K562 (cell line): ENCODE measurements at regions not wholly inside any gene's neighbourhood (a gene's known extent, or its start where the extent isn't known, plus 50 kb on each side); places are given as distances from the start of the nearest gene placed in this dataset.

Source experiments
- ATAC-seq: fragments of 200-7000 bp; cut with Tn5 transposase; 3 replicates; pipeline ENCODE4 v1.9.1; 2020; ENCODE audit warnings: moderate library complexity
- BruUV-seq: library from RNA; stranded (reverse); fragments of 400-500 nt; replicated peaks from 2 replicates; lab custom pipeline; 2021; lab: Mats Ljungman, UMichigan
- CTCF ChIA-PET: fragments of 300-600 bp; formaldehyde crosslinking; extraction: SDS; loops from one replicate; lab custom pipeline; 2021; ENCODE audit warnings: low intra/inter-chr PET ratio; lab: Yijun Ruan, JAX
- POLR2A ChIA-PET: fragments of 300-600, 350-650 bp; sonication (Branson Sonifier 250); formaldehyde crosslinking; extraction: SDS; loops from one replicate; lab custom pipeline; 2021; ENCODE audit warnings: antibody characterized with exemption, inconsistent platforms; lab: Yijun Ruan, JAX
- DNase-seq, 4 experiments: peaks; one replicate each; pipeline versions ENCODE4 v3.0.0 to v3.0.0-alpha.2; 2011 to 2018; ENCODE audit warnings: low spot score in 3 of 4, mixed read lengths in 3 of 4; ENCODE audit errors: extremely low read depth in 1 of 4
- FAIRE-seq: peaks from 2 replicates; lab custom pipeline; 2011; peaks lifted over from hg19 to GRCh38; lab: Jason Lieb, UNC
- H2AFZ ChIP-seq: 2 replicates; pipeline ENCODE4 v1.6.0; 2011; ENCODE audit warnings: low read depth, low read length, control low read depth, inconsistent platforms
- H3K27ac ChIP-seq: fragments of 200-600 bp; 3 replicates; pipeline ENCODE4 v1.8.0; 2011; ENCODE audit warnings: low read depth, mild to moderate bottlenecking, control low read depth, inconsistent platforms, low read length, moderate library complexity, mixed read lengths; ENCODE audit errors: extremely low read depth
- H3K27me3 ChIP-seq, 2 experiments: fragments of 300-600 bp in 1 of 2; 2 replicates in 1 of 2; 3 replicates in 1 of 2; pipeline versions ENCODE4 v1.6.0 to v1.8.0; 2011; ENCODE audit warnings: inconsistent platforms in 2 of 2, low read length in 2 of 2, mild to moderate bottlenecking in 1 of 2, mixed read lengths in 1 of 2, moderate library complexity in 1 of 2; ENCODE audit not compliant: control insufficient read depth in 2 of 2, insufficient read depth in 2 of 2
- H3K36me3 ChIP-seq: fragments of 300-600 bp; 3 replicates; pipeline ENCODE4 v1.8.0; 2011; ENCODE audit warnings: mild to moderate bottlenecking, low read length, inconsistent platforms; ENCODE audit not compliant: control insufficient read depth, insufficient read depth
- H3K4me1 ChIP-seq, 2 experiments: fragments of 200-600 bp in 1 of 2; replicated peaks in 1 of 2; 2 replicates in 1 of 2; 3 replicates in 1 of 2; pipeline versions ENCODE4 v1.5.1 to v1.8.0; 2011; ENCODE audit warnings: inconsistent platforms in 2 of 2, low read length in 2 of 2, mild to moderate bottlenecking in 1 of 2, mixed read lengths in 1 of 2, moderate library complexity in 1 of 2; ENCODE audit not compliant: control insufficient read depth in 2 of 2, insufficient read depth in 2 of 2
- H3K4me2 ChIP-seq: 2 replicates; pipeline ENCODE4 v1.6.1; 2011; ENCODE audit warnings: low read length, control low read depth, inconsistent platforms, mixed read lengths; ENCODE audit not compliant: insufficient read depth
- H3K4me3 ChIP-seq: fragments of 200-600 bp; sonication (generic), shearing (Covaris generic); 2 replicates; pipeline ENCODE4 v1.5.1; 2016; ENCODE audit warnings: control low read depth, inconsistent platforms
- H3K79me2 ChIP-seq: fragments of 200-600 bp; 3 replicates; pipeline ENCODE4 v1.8.0; 2011; ENCODE audit warnings: low read length, inconsistent platforms; ENCODE audit not compliant: control insufficient read depth, insufficient read depth
- H3K9ac ChIP-seq, 2 experiments: 2 replicates each; pipeline versions ENCODE4 v1.6.0 to v1.6.1; 2011; ENCODE audit warnings: low read depth in 2 of 2, low read length in 2 of 2, control low read depth in 1 of 2, inconsistent platforms in 1 of 2, mild to moderate bottlenecking in 1 of 2, mixed read lengths in 1 of 2; ENCODE audit not compliant: insufficient read depth in 1 of 2
- H3K9me1 ChIP-seq: one replicate; pipeline ENCODE4 v1.6.0; 2011; ENCODE audit warnings: inconsistent platforms, mild to moderate bottlenecking, low read length, moderate library complexity; ENCODE audit not compliant: control insufficient read depth, insufficient read depth
- H3K9me3 ChIP-seq: replicated peaks from 2 replicates; pipeline ENCODE4 v1.5.1; 2011; ENCODE audit warnings: low read depth, low read length, inconsistent platforms; ENCODE audit not compliant: control insufficient read depth, insufficient read depth
- H4K20me1 ChIP-seq: replicated peaks from 2 replicates; pipeline ENCODE4 v1.6.1; 2011; ENCODE audit warnings: low read length, inconsistent platforms, mixed read lengths; ENCODE audit not compliant: control insufficient read depth, insufficient read depth
- BCL6 ChIP-seq: fragments of 250-450 bp; sonication (Bioruptor Pico); IDR thresholded peaks from 2 replicates; pipeline ENCODE4 v1.4.0; 2020
- ERF ChIP-seq: fragments of 450-650 bp; formaldehyde crosslinking; IDR thresholded peaks from 2 replicates; pipeline ENCODE4 v1.4.0; 2020; ENCODE audit warnings: mild to moderate bottlenecking, mixed read lengths
- IRF2 ChIP-seq: sonication (generic); formaldehyde crosslinking; IDR thresholded peaks from 2 replicates; pipeline ENCODE4 v1.8.1; 2022; ENCODE audit warnings: mild to moderate bottlenecking, missing genetic modification reagents
- MEF2D ChIP-seq: conservative IDR thresholded peaks from 2 replicates; pipeline ENCODE4 v1.6.1; 2016; ENCODE audit warnings: low read depth, missing genetic modification characterization, missing compliant biosample characterization
- PHB2 ChIP-seq: fragments of 450-650 bp; IDR thresholded peaks from 2 replicates; pipeline ENCODE4 v1.6.1; 2017; ENCODE audit warnings: low read depth
- PTRF ChIP-seq: fragments of 450-650 bp; IDR thresholded peaks from 2 replicates; pipeline ENCODE4 v1.6.1; 2016; ENCODE audit warnings: mild to moderate bottlenecking, missing genetic modification characterization, missing compliant biosample characterization
- RBM15 ChIP-seq: fragments of 200-400 bp; formaldehyde crosslinking; IDR thresholded peaks from 2 replicates; pipeline ENCODE4 v1.6.1; 2018; ENCODE audit warnings: mild to moderate bottlenecking, low read length, moderate library complexity; ENCODE audit not compliant: insufficient read depth
- RBM22 ChIP-seq: fragments of 200-400 bp; formaldehyde crosslinking; IDR thresholded peaks from 2 replicates; pipeline ENCODE4 v1.6.1; 2018; ENCODE audit warnings: low read length, low read depth; ENCODE audit not compliant: poor library complexity, severe bottlenecking
- RBM39 ChIP-seq: fragments of 200-400 bp; formaldehyde crosslinking; optimal IDR thresholded peaks from 2 replicates; pipeline ENCODE3; 2018; ENCODE audit warnings: low read depth, low read length
- RFX7 ChIP-seq: fragments of 250-450 bp; sonication (Bioruptor Pico); IDR thresholded peaks from 2 replicates; pipeline ENCODE4 v1.5.1; 2021; ENCODE audit warnings: mild to moderate bottlenecking
- ZBTB8A ChIP-seq: fragments of 450-650 bp; IDR thresholded peaks from 2 replicates; pipeline ENCODE4 v1.6.1; 2018; ENCODE audit warnings: mild to moderate bottlenecking, moderate library complexity; ENCODE audit not compliant: partially characterized antibody
- ZNF707 ChIP-seq: fragments of 250-450 bp; sonication (Bioruptor Pico); conservative IDR thresholded peaks from 2 replicates; pipeline ENCODE4 v1.8.0; 2022; ENCODE audit warnings: inconsistent platforms, mild to moderate bottlenecking, moderate library complexity
- WGBS: fragments of 100-300 bp; shearing (Covaris generic); methylation state at CpG from one replicate; pipeline ENCODE4 v1.1.6; 2016; ENCODE audit warnings: low coverage, mixed read lengths; ENCODE audit not compliant: insufficient coverage; ENCODE audit errors: missing lambda C conversion rate; 5-methylcytosine and 5-hydroxymethylcytosine counted together
- in situ Hi-C: fragments of 300-500 bp; cut with MboI; formaldehyde crosslinking; loops from 4 replicates; pipeline ENCODE4 v1.15.0; 2018; ENCODE audit warnings: inconsistent platforms, mixed read lengths
- intact Hi-C: fragments of 100-400 bp; cut with micrococcal nuclease; formaldehyde crosslinking; loops from 2 replicates; pipeline ENCODE4 v1.14.2; 2022
- TF ChIP-seq, protein P1 (sequence below), 3 experiments: IDR thresholded peaks in 2 of 3; conservative IDR thresholded peaks in 1 of 3; 2 replicates each; pipeline ENCODE4 v1.5.1; 2011 to 2012; ENCODE audit warnings: low read length in 3 of 3, mild to moderate bottlenecking in 3 of 3, control low read depth in 2 of 3, improper control_type of control experiment in 1 of 3, inconsistent platforms in 1 of 3, low read depth in 1 of 3, mixed read lengths in 1 of 3, moderate library complexity in 1 of 3; ENCODE audit not compliant: insufficient read depth in 2 of 3
- TF ChIP-seq, protein P2 (sequence below): fragments of 250-450 bp; sonication (Bioruptor Pico); IDR thresholded peaks from 2 replicates; pipeline ENCODE4 v1.6.1; 2021; ENCODE audit warnings: mild to moderate bottlenecking
- TF ChIP-seq, protein P3 (sequence below): sonication (generic); formaldehyde crosslinking; IDR thresholded peaks from 2 replicates; pipeline ENCODE4 v1.8.0; 2022; ENCODE audit warnings: mild to moderate bottlenecking, missing genetic modification reagents
- TF ChIP-seq, protein P4 (sequence below): fragments of 250-450 bp; sonication (Bioruptor Pico); IDR thresholded peaks from 2 replicates; pipeline ENCODE4 v1.5.0; 2021; ENCODE audit warnings: mild to moderate bottlenecking, moderate library complexity

DNA sequence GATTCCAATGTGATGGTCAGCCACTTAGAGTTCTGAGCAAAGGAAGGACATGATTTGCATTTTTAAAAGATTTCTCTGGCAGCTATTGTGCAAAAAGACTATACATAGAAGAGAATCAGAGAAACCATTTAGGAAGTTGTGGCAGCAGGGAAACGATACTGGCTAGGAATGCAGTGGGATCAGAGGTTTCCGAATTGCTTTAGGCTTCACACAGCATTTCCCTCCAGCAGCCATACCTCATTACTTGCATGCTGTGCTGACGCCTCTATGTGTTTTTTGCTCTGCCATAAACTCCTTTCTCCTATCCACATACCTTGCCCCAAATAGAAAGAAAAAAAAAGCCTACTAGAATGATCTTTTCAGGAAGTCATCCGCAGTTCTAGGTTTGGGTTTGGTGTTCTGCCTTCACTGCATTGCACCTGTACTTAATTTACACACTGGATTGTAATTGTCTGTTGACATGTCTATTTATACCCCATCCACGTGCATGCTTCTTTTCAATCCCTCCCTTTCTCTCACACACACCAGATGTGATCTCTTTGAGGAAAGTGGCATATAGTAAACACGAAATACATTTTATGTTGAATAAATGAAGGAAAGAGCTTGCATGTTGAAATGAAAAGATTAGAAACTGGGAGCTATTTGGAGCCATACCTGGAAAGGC is 860.3 kb upstream of the SEMA6D start (continued):
- TF ChIP-seq IRF2 (no peak), PTRF (tag) (no peak)

DNA sequence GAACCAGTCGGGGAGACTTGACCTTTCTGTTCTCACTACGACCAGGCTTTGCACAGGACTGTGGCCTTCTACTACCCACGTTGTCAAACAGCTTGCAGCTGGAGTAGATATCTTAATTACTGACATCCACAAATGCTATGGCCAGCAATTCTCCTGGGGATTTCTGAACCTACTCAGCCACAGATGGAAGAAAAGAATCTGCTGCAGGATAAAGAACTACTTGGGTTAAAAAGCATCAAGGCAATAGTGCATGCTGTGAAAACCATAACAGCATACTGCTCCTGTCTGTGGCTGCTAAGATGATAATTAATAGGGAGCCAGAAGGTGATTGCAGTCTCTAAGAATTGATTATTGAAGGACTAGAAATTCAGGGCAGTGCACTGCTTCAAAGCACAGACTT is 859.2 kb upstream of the SEMA6D start:
- no peaks in the 10 kb centered on the region for H3K4me1 ChIP-seq
- no peaks in the 10 kb centered on the region for H4K20me1 ChIP-seq
- ChIA-PET CTCF (no interaction called here), POLR2A (interaction anchor here (1.2 kb wide), 1 partner anchor 9 kb away, joined by 3 read pairs; no protein-coding TSS in a partner anchor)
- ATAC-seq (no peak), DNase-seq (no peak), FAIRE-seq (no peak)
- no peaks in the 10 kb centered on the region for H3K9me1 ChIP-seq
- no TSS peak for BruUV-seq
- intact Hi-C loops, result no loop called here
- H3K36me3 ChIP-seq, result no peaks in the 10 kb centered on the region
- no peak overlapping the region for H2AFZ ChIP-seq
- no peak overlapping the region for H3K4me3 ChIP-seq
- H3K79me2 ChIP-seq, result no peaks in the 10 kb centered on the region
- no peak overlapping the region for H3K9ac ChIP-seq
- in situ Hi-C loops, result no loop called here
- H3K4me2 ChIP-seq, result no peak overlapping the region
- H3K27ac ChIP-seq, result no peak overlapping the region
- no peaks in the 10 kb centered on the region for H3K27me3 ChIP-seq
- no peaks in the 10 kb centered on the region; the same call in 1 of the 2 replicates for H3K9me3 ChIP-seq
- WGBS, result 0% methylated on average over 3 of the region's 3 CpGs
- TF ChIP-seq RBM22 (no peak), ZBTB8A (no peak), RBM15 (no peak), ERF (no peak), ZNF707 (no peak), RBM39 (no peak), RFX7 (no peak), PHB2 (no peak), MEF2D (tag) (no peak), BCL6 (no peak)
- TF ChIP-seq, protein P1, sequence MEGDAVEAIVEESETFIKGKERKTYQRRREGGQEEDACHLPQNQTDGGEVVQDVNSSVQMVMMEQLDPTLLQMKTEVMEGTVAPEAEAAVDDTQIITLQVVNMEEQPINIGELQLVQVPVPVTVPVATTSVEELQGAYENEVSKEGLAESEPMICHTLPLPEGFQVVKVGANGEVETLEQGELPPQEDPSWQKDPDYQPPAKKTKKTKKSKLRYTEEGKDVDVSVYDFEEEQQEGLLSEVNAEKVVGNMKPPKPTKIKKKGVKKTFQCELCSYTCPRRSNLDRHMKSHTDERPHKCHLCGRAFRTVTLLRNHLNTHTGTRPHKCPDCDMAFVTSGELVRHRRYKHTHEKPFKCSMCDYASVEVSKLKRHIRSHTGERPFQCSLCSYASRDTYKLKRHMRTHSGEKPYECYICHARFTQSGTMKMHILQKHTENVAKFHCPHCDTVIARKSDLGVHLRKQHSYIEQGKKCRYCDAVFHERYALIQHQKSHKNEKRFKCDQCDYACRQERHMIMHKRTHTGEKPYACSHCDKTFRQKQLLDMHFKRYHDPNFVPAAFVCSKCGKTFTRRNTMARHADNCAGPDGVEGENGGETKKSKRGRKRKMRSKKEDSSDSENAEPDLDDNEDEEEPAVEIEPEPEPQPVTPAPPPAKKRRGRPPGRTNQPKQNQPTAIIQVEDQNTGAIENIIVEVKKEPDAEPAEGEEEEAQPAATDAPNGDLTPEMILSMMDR (IDR thresholded peaks at IDR 0.05 in 2 of 3, conservative IDR thresholded peaks at IDR 0.05 in 1 of 3; ENCODE audit: insufficient read depth in 2 of 3, low read depth in 1 of 3, low read length in 3 of 3), result no peak
- TF ChIP-seq, protein P2, sequence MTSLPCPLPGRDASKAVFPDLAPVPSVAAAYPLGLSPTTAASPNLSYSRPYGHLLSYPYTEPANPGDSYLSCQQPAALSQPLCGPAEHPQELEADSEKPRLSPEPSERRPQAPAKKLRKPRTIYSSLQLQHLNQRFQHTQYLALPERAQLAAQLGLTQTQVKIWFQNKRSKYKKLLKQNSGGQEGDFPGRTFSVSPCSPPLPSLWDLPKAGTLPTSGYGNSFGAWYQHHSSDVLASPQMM (CRISPR knock-in tag), result no peak
- TF ChIP-seq, protein P3, sequence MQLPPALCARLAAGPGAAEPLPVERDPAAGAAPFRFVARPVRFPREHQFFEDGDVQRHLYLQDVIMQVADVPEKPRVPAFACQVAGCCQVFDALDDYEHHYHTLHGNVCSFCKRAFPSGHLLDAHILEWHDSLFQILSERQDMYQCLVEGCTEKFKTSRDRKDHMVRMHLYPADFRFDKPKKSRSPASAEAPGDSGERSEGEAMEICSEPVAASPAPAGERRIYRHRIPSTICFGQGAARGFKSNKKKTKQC (CRISPR knock-in tag), result no peak
- TF ChIP-seq, protein P4, sequence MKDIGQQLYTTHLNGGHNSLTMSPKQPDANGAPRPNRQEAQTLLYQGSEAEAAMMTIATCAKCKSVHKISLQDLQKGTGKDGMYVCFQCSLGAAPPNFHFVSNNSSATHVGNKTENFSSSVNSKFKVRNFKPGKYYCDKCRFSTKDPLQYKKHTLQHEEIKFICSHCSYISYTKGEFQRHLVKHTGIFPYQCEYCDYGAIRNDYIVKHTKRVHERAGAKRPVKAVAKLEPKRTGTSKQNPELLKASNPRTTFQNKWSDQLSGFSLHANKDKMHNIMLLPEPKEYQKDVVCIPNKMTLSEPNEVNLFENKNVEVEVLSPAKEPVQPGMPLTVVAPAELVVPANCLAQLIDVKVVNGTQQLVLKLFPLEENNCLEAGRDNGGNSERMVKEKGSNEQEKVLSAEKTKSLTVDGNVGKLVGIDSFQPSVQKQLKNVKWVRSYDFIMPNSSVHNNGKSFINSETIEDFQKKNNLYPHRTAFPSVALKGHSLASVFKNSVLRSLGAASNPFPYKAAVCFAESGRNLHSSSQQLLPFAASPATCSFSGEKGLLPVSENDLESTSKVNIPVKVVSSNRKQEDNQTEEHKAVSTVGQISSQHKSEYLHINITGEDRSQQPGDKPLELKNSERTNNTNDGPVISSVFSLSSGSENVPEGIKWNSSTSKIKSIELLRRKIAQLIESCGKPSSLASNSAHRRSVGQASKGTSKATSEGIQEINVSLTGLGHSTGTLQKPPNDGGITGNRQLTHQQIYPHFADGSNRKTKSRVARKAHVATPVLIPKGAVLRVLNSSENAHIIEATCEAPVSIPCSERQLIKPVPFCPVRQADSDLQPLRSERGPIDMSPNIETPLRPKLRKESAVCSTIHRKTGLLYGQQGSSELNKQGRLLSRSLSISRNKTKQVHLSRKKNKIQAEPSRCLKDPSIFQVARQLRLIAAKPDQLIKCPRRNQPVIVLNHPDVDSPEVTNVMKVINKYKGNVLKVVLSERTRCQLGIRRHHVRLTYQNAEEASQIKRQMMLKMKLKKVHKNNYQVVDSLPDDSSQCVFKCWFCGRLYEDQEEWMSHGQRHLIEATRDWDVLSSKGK, result no peak
